HEK293 (cell line): ENCODE measurements at regions not wholly inside any gene's neighbourhood (a gene's known extent, or its start where the extent isn't known, plus 50 kb on each side); places are given as distances from the start of the nearest gene placed in this dataset.

Source experiments
- HOXC10 ChIP-seq: sonication (generic); formaldehyde crosslinking; IDR thresholded peaks from 2 replicates; pipeline ENCODE4 v1.8.1; 2023; ENCODE audit warnings: mild to moderate bottlenecking, missing genetic modification reagents
- SP2 ChIP-seq: fragments of 450-650 bp; formaldehyde crosslinking; IDR thresholded peaks from 2 replicates; pipeline ENCODE4 v1.5.1; 2016; ENCODE audit warnings: missing biosample characterization, missing genetic modification characterization
- ZNF138 ChIP-seq: fragments of 450-650 bp; formaldehyde crosslinking; IDR thresholded peaks from 2 replicates; pipeline ENCODE4 v1.5.1; 2016; ENCODE audit warnings: missing biosample characterization, missing genetic modification characterization, borderline replicate concordance
- ZNF510 ChIP-seq: fragments of 450-650 bp; formaldehyde crosslinking; IDR thresholded peaks from 2 replicates; pipeline ENCODE4 v1.5.1; 2018; ENCODE audit warnings: mild to moderate bottlenecking, missing genetic modification characterization, missing biosample characterization; ENCODE audit not compliant: insufficient replicate concordance
- TF ChIP-seq, protein P1 (sequence below): fragments of 450-650 bp; formaldehyde crosslinking; IDR thresholded peaks from 2 replicates; pipeline ENCODE4 v1.5.1; 2016; ENCODE audit warnings: missing biosample characterization, missing genetic modification characterization
- TF ChIP-seq, protein P2 (sequence below): fragments of 450-650 bp; formaldehyde crosslinking; IDR thresholded peaks from 2 replicates; pipeline ENCODE4 v1.5.1; 2016; ENCODE audit warnings: missing biosample characterization, missing genetic modification characterization
- TF ChIP-seq, protein P3 (sequence below): fragments of 450-650 bp; formaldehyde crosslinking; IDR thresholded peaks from 2 replicates; pipeline ENCODE4 v1.5.1; 2016; ENCODE audit warnings: missing biosample characterization, missing genetic modification characterization, borderline replicate concordance

DNA sequence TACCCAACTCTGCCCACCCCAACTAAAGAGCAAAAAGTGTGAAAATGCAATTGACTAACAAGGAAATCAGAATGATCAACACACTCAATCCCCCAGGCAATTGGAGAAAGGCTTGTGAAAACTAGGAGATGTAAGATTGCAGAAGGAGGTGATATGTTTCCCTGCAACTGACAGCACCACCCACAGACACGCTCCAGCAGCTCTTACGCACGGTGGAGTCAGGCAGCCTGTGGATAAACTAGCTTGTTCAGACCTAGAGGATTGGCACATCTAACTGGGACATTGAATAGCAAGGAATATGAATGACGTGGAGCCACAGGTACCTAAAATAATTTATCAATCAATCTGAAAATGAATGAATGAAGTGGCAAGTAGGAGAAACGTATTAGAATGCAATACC is 125.7 kb upstream of the MYO3A start:
- TF ChIP-seq, protein P1, sequence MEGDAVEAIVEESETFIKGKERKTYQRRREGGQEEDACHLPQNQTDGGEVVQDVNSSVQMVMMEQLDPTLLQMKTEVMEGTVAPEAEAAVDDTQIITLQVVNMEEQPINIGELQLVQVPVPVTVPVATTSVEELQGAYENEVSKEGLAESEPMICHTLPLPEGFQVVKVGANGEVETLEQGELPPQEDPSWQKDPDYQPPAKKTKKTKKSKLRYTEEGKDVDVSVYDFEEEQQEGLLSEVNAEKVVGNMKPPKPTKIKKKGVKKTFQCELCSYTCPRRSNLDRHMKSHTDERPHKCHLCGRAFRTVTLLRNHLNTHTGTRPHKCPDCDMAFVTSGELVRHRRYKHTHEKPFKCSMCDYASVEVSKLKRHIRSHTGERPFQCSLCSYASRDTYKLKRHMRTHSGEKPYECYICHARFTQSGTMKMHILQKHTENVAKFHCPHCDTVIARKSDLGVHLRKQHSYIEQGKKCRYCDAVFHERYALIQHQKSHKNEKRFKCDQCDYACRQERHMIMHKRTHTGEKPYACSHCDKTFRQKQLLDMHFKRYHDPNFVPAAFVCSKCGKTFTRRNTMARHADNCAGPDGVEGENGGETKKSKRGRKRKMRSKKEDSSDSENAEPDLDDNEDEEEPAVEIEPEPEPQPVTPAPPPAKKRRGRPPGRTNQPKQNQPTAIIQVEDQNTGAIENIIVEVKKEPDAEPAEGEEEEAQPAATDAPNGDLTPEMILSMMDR (tag by site-specific recombination) = no peak
- TF ChIP-seq SP2 = no peak
- no peak for TF ChIP-seq HOXC10
- TF ChIP-seq, protein P2, sequence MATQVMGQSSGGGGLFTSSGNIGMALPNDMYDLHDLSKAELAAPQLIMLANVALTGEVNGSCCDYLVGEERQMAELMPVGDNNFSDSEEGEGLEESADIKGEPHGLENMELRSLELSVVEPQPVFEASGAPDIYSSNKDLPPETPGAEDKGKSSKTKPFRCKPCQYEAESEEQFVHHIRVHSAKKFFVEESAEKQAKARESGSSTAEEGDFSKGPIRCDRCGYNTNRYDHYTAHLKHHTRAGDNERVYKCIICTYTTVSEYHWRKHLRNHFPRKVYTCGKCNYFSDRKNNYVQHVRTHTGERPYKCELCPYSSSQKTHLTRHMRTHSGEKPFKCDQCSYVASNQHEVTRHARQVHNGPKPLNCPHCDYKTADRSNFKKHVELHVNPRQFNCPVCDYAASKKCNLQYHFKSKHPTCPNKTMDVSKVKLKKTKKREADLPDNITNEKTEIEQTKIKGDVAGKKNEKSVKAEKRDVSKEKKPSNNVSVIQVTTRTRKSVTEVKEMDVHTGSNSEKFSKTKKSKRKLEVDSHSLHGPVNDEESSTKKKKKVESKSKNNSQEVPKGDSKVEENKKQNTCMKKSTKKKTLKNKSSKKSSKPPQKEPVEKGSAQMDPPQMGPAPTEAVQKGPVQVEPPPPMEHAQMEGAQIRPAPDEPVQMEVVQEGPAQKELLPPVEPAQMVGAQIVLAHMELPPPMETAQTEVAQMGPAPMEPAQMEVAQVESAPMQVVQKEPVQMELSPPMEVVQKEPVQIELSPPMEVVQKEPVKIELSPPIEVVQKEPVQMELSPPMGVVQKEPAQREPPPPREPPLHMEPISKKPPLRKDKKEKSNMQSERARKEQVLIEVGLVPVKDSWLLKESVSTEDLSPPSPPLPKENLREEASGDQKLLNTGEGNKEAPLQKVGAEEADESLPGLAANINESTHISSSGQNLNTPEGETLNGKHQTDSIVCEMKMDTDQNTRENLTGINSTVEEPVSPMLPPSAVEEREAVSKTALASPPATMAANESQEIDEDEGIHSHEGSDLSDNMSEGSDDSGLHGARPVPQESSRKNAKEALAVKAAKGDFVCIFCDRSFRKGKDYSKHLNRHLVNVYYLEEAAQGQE (tag by site-specific recombination) = no peak
- no peak for TF ChIP-seq ZNF510 (tag by site-specific recombination)
- TF ChIP-seq, protein P3, sequence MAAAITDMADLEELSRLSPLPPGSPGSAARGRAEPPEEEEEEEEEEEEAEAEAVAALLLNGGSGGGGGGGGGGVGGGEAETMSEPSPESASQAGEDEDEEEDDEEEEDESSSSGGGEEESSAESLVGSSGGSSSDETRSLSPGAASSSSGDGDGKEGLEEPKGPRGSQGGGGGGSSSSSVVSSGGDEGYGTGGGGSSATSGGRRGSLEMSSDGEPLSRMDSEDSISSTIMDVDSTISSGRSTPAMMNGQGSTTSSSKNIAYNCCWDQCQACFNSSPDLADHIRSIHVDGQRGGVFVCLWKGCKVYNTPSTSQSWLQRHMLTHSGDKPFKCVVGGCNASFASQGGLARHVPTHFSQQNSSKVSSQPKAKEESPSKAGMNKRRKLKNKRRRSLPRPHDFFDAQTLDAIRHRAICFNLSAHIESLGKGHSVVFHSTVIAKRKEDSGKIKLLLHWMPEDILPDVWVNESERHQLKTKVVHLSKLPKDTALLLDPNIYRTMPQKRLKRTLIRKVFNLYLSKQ = no peak
- no peak for TF ChIP-seq ZNF138
